BJ (cell line): ENCODE measurements at regions not wholly inside any gene's neighbourhood (a gene's known extent, or its start where the extent isn't known, plus 50 kb on each side); places are given as distances from the start of the nearest gene placed in this dataset.

Experiments used
- CTCF ChIA-PET: fragments of 350-600 bp; formaldehyde crosslinking; extraction: SDS; loops from one replicate; lab custom pipeline; 2021; ENCODE audit warnings: antibody characterized with exemption, inconsistent platforms; lab: Yijun Ruan, JAX
- POLR2A ChIA-PET: fragments of 300-600 bp; sonication (Branson Sonifier 250); formaldehyde crosslinking; extraction: SDS; loops from one replicate; lab custom pipeline; 2021; ENCODE audit warnings: antibody characterized with exemption; lab: Charles Lee
- DNase-seq: peaks from one replicate; pipeline ENCODE4 v3.0.0-alpha.2; 2011; ENCODE audit warnings: low read depth
- H3K27me3 ChIP-seq: 2 replicates; pipeline ENCODE4 v1.6.0; 2011; ENCODE audit warnings: low read length; ENCODE audit not compliant: control insufficient read depth, insufficient read depth
- H3K36me3 ChIP-seq: 2 replicates; pipeline ENCODE4 v1.5.1; 2011; ENCODE audit warnings: low read length; ENCODE audit not compliant: control insufficient read depth, insufficient read depth
- H3K4me3 ChIP-seq: 2 replicates; pipeline ENCODE4 v1.5.1; 2011; ENCODE audit warnings: low read depth, mild to moderate bottlenecking, control low read depth, low read length
- TF ChIP-seq, protein P1 (sequence below): IDR thresholded peaks from 2 replicates; pipeline ENCODE4 v1.5.1; 2011; ENCODE audit warnings: low read depth, mild to moderate bottlenecking, control low read depth, inconsistent platforms, low read length, moderate library complexity; ENCODE audit not compliant: insufficient read depth

DNA sequence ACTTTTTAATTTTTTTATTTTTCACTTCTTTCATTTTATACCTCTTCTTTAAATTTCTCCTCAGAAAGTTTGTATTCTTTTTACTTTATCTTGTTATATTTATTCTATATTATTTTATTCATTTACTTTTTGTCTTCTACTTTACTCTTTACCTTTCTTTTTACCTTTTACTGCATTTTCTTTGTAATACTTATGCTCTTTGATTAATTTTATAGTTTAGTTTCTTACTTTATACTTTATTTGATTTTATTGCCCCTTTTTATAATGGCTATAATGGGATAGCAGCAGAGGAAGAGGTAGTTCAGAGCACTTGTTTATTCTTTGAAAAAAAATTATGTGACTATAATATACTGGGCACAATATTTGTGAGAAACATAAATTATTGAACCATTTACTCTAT, 542.6 kb upstream of the SPRY2 start:
- POLR2A ChIA-PET = no interaction called here
- H3K4me3 ChIP-seq = no peak overlapping the region
- H3K36me3 ChIP-seq = no peaks in the 10 kb centered on the region
- TF ChIP-seq, protein P1, sequence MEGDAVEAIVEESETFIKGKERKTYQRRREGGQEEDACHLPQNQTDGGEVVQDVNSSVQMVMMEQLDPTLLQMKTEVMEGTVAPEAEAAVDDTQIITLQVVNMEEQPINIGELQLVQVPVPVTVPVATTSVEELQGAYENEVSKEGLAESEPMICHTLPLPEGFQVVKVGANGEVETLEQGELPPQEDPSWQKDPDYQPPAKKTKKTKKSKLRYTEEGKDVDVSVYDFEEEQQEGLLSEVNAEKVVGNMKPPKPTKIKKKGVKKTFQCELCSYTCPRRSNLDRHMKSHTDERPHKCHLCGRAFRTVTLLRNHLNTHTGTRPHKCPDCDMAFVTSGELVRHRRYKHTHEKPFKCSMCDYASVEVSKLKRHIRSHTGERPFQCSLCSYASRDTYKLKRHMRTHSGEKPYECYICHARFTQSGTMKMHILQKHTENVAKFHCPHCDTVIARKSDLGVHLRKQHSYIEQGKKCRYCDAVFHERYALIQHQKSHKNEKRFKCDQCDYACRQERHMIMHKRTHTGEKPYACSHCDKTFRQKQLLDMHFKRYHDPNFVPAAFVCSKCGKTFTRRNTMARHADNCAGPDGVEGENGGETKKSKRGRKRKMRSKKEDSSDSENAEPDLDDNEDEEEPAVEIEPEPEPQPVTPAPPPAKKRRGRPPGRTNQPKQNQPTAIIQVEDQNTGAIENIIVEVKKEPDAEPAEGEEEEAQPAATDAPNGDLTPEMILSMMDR = no peak
- CTCF ChIA-PET = no interaction called here
- H3K27me3 ChIP-seq = no peaks in the 10 kb centered on the region
- DNase-seq = no peak

DNA sequence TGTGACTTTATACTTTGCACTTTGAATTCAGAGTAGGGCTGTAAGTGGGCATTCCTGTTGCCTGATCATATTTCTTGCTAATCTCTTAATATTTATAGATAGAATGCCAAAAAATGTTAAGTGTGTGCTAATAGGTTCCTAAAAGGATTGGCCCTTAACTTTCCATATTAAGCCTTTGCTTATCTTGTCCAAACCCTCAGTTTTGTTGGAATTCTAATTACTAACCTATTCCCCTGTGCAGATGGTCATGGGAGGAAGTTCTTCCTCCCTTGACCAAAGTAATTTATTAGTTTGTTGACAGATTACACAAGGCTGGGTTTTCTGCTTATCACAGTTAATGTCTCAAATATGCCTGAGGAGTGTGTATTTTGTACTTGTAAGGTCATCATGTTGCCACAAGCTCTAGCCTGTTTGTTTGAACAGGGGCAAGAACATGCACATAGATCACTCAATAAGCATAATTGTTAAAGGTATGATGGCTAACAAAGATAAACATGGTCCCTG, 541.1 kb upstream of the SPRY2 start:
- Histone ChIP-seq H3K4me3 (no peak overlapping the region), H3K36me3 (no peaks in the 10 kb centered on the region), H3K27me3 (no peaks in the 10 kb centered on the region)
- TF ChIP-seq, protein P1 = no peak
- POLR2A ChIA-PET = no interaction called here
- no peak for DNase-seq
- CTCF ChIA-PET = no interaction called here

DNA sequence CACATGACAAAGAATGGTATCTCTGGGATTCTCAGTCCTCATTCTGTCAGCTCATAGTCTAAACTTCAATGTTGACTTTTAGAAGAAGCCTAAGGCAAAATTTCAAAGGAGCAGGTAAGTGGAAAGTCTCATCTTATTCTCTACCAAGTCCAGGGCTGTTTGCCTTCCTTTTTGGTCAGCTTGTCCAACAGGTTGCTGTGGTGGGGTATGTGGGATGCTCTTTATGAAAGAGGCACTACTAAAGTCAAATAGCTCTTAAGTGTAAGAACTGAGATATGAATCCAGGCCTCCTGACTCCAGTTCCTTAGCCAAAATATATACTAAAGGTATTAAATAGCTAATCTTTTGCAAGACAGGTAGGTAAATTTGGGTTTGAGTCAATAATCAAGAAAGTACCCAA, 540.6 kb upstream of the SPRY2 start:
- H3K36me3 ChIP-seq = no peaks in the 10 kb centered on the region
- TF ChIP-seq, protein P1 = no peak
- no peaks in the 10 kb centered on the region for H3K27me3 ChIP-seq
- POLR2A ChIA-PET = no interaction called here
- H3K4me3 ChIP-seq = no peak overlapping the region
- CTCF ChIA-PET = no interaction called here
- no peak for DNase-seq

DNA sequence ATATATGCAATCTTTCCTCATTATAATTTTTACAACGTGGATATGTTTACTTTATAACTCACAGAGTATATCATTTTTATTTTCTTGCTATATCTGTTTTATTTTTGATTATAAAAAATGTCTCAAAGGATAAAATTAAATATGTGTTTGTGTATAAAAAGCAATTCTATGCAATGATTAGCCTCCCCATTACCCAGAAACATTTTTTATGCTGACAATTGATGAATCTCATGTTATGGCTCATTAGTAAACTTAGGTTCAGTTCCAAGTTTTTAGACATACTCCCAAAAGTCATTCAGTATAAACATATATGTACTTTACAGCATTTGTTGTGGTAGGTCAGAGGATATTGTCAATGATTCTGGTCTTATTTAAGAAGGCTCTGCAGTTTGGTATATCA, 540.1 kb upstream of the SPRY2 start:
- no peak overlapping the region for H3K4me3 ChIP-seq
- no peak for DNase-seq
- H3K36me3 ChIP-seq = no peaks in the 10 kb centered on the region
- ChIA-PET POLR2A (no interaction called here), CTCF (no interaction called here)
- no peaks in the 10 kb centered on the region for H3K27me3 ChIP-seq
- TF ChIP-seq, protein P1 = no peak

DNA sequence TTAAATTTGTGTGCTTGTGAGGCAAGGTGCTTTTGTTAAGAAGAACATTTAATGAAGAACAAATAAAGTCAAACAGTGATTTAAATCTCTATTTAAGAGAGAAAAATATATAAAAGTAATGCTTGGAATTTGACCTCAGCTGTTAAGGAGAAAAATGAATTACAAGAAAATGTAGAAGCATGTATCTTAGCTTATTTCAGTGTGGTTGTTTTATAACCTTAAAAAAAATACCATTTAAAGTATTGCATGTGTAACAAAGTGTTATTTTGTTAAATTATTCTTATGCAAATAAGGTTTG, 537.0 kb upstream of the SPRY2 start:
- Histone ChIP-seq H3K36me3 (no peaks in the 10 kb centered on the region), H3K4me3 (no peak overlapping the region), H3K27me3 (no peaks in the 10 kb centered on the region)
- no peak for DNase-seq
- TF ChIP-seq, protein P1 = no peak
- CTCF ChIA-PET = no interaction called here
- POLR2A ChIA-PET = no interaction called here
